GM18870 (cell line): ENCODE measurements at regions not wholly inside any gene's neighbourhood (a gene's known extent, or its start where the extent isn't known, plus 50 kb on each side); places are given as distances from the start of the nearest gene placed in this dataset.

ENCODE experiments used
- ATAC-seq: cut with Tn5 transposase; IDR thresholded peaks from one replicate; pipeline ENCODE4 v1.9.1; 2021; ENCODE audit warnings: moderate library complexity; ENCODE audit not compliant: unreplicated experiment

GRCh38 chr1:229075716-229076115 lies 195.2 kb upstream of the RAB4A start:
- no peak for ATAC-seq

- no peak for ATAC-seq
These were observed 194.7 kb upstream of the RAB4A start for GRCh38 chr1:229076195-229076594.

GRCh38 chr1:229079016-229079595 lies 191.8 kb upstream of the RAB4A start:
- ATAC-seq: no peak

- ATAC-seq: no peak
These were observed 190.6 kb upstream of the RAB4A start for GRCh38 chr1:229080361-229080760.

- no peak for ATAC-seq
These were observed 185.6 kb upstream of the RAB4A start for GRCh38 chr1:229085291-229085690.

GRCh38 chr1:229086091-229086490 lies 184.8 kb upstream of the RAB4A start:
- ATAC-seq: no peak

- no peak for ATAC-seq
These were observed 184.2 kb upstream of the RAB4A start for GRCh38 chr1:229086686-229087085.

- no peak for ATAC-seq
These were observed 183.6 kb upstream of the RAB4A start for GRCh38 chr1:229087339-229087738.

- ATAC-seq: no peak
These were observed 183.0 kb upstream of the RAB4A start for GRCh38 chr1:229087906-229088305.

GRCh38 chr1:229088711-229089110 lies 182.2 kb upstream of the RAB4A start:
- ATAC-seq: no peak

GRCh38 chr1:229089586-229090208 lies 181.2 kb upstream of the RAB4A start:
- ATAC-seq: no peak

GRCh38 chr1:229091721-229092136 lies 179.2 kb upstream of the RAB4A start:
- ATAC-seq: no peak

- ATAC-seq: no peak
These were observed 178.3 kb upstream of the RAB4A start for GRCh38 chr1:229092377-229093237.

- no peak for ATAC-seq
These were observed 177.7 kb upstream of the RAB4A start for GRCh38 chr1:229093238-229093540.

GRCh38 chr1:229093609-229094336 lies 177.1 kb upstream of the RAB4A start:
- no peak for ATAC-seq

- no peak for ATAC-seq
These were observed 176.2 kb upstream of the RAB4A start for GRCh38 chr1:229094476-229095311.

- ATAC-seq: no peak
These were observed 175.6 kb upstream of the RAB4A start for GRCh38 chr1:229095325-229095724.

GRCh38 chr1:229097356-229097755 lies 173.6 kb upstream of the RAB4A start:
- ATAC-seq: no peak

GRCh38 chr1:229098361-229098760 lies 172.6 kb upstream of the RAB4A start:
- no peak for ATAC-seq

- ATAC-seq: no peak
These were observed 171.9 kb upstream of the RAB4A start for GRCh38 chr1:229098903-229099578.
